ENCODE measurements at regions not wholly inside any gene's neighbourhood (a gene's known extent, or its start where the extent isn't known, plus 50 kb on each side); places are given as distances from the start of the nearest gene placed in this dataset.

- 80% methylated on average over 13 of the region's 14 CpGs for WGBS (ENCODE audit: insufficient coverage)
- H3K4me1 Mint-ChIP-seq, result peaks cover 11 to 12% of the 10 kb centered on the region in 2 donors
- Histone ChIP-seq H3K27me3 (ENCODE audit: control insufficient read depth, insufficient read depth, low read length) (peaks cover 2% of the 10 kb centered on the region), H3K4me1 (ENCODE audit: control insufficient read depth, insufficient read depth, low read length) (peaks cover 22% of the 10 kb centered on the region), H3K27ac (ENCODE audit: low read length) (no peak overlapping the region), H3K9me3 (ENCODE audit: control insufficient read depth, insufficient read depth, low read length) (no peaks in the 10 kb centered on the region), H3K4me3 (ENCODE audit: low read length) (no peak overlapping the region), H3K36me3 (ENCODE audit: control insufficient read depth, insufficient read depth, low read length) (no peaks in the 10 kb centered on the region)
- no peaks in the 10 kb centered on the region for H3K36me3 Mint-ChIP-seq
- H3K27ac Mint-ChIP-seq, result no peak overlapping the region
- no peak for ATAC-seq
- H3K4me3 Mint-ChIP-seq, result no peak overlapping the region
- intact Hi-C loops (cut with micrococcal nuclease), result no loop called here
- no peak for TF ChIP-seq CTCF (IDR thresholded peaks at IDR 0.05)
- H3K9me3 Mint-ChIP-seq, result no peaks in the 10 kb centered on the region
- peaks cover 8 to 16% of the 10 kb centered on the region in 2 donors for H3K27me3 Mint-ChIP-seq (ENCODE audit: low read depth in 2 of 2)
- DNase-seq, result no peak
Measured at GRCh38 chr10:70991140-70992124, 103.1 kb upstream of the PCBD1 start.

GRCh38 chr10:70992436-70992835 lies 104.1 kb upstream of the PCBD1 start:
- Mint-ChIP-seq H3K27me3 (ENCODE audit: low read depth in 2 of 2) (peaks cover 8 to 16% of the 10 kb centered on the region in 2 donors), H3K36me3 (no peaks in the 10 kb centered on the region), H3K4me3 (no peak overlapping the region), H3K9me3 (no peaks in the 10 kb centered on the region), H3K27ac (no peak overlapping the region), H3K4me1 (peaks cover 7 to 9% of the 10 kb centered on the region in 2 donors)
- no peak for TF ChIP-seq CTCF (IDR thresholded peaks at IDR 0.05)
- Histone ChIP-seq H3K27me3 (ENCODE audit: control insufficient read depth, insufficient read depth, low read length) (peaks cover 4% of the 10 kb centered on the region), H3K9me3 (ENCODE audit: control insufficient read depth, insufficient read depth, low read length) (no peaks in the 10 kb centered on the region), H3K27ac (ENCODE audit: low read length) (no peak overlapping the region), H3K4me3 (ENCODE audit: low read length) (no peak overlapping the region), H3K4me1 (ENCODE audit: control insufficient read depth, insufficient read depth, low read length) (peaks cover 14% of the 10 kb centered on the region), H3K36me3 (ENCODE audit: control insufficient read depth, insufficient read depth, low read length) (no peaks in the 10 kb centered on the region)
- ATAC-seq, result no peak
- DNase-seq, result no peak
- intact Hi-C loops (cut with micrococcal nuclease), result no loop called here
- WGBS (ENCODE audit: insufficient coverage), result 86% methylated on average over 8 of the region's 8 CpGs

GRCh38 chr10:70993051-70993450 lies 104.7 kb upstream of the PCBD1 start:
- Histone ChIP-seq H3K27ac (ENCODE audit: low read length) (no peak overlapping the region), H3K27me3 (ENCODE audit: control insufficient read depth, insufficient read depth, low read length) (peaks cover 4% of the 10 kb centered on the region), H3K36me3 (ENCODE audit: control insufficient read depth, insufficient read depth, low read length) (no peaks in the 10 kb centered on the region), H3K4me3 (ENCODE audit: low read length) (no peak overlapping the region), H3K4me1 (ENCODE audit: control insufficient read depth, insufficient read depth, low read length) (peaks cover 14% of the 10 kb centered on the region), H3K9me3 (ENCODE audit: control insufficient read depth, insufficient read depth, low read length) (no peaks in the 10 kb centered on the region)
- no peaks in the 10 kb centered on the region for H3K36me3 Mint-ChIP-seq
- H3K27ac Mint-ChIP-seq, result no peak overlapping the region
- H3K9me3 Mint-ChIP-seq, result no peaks in the 10 kb centered on the region
- H3K4me3 Mint-ChIP-seq, result no peak overlapping the region
- peaks cover 7 to 9% of the 10 kb centered on the region in 2 donors for H3K4me1 Mint-ChIP-seq
- no peak for DNase-seq
- WGBS (ENCODE audit: insufficient coverage), result 86% methylated on average over 4 of the region's 4 CpGs
- ATAC-seq, result no peak
- intact Hi-C loops (cut with micrococcal nuclease), result no loop called here
- no peak for TF ChIP-seq CTCF (IDR thresholded peaks at IDR 0.05)
- peaks cover 8 to 16% of the 10 kb centered on the region in 2 donors for H3K27me3 Mint-ChIP-seq (ENCODE audit: low read depth in 2 of 2)
